Peyer's patch (tissue), 4 donors: ENCODE measurements at regions not wholly inside any gene's neighbourhood (a gene's known extent, or its start where the extent isn't known, plus 50 kb on each side); places are given as distances from the start of the nearest gene placed in this dataset.

Experiments
- CTCF ChIP-seq, 6 experiments: fragments of 450-650 bp in 4 of 6; fragments of 200-600 bp in 2 of 6; sonication (generic) in 1 of 6; IDR thresholded peaks; one replicate each; pipeline ENCODE4 v1.5.1; 2017 to 2019; ENCODE audit warnings: antibody characterized with exemption in 6 of 6, mild to moderate bottlenecking in 3 of 6, moderate library complexity in 1 of 6
- POLR2A ChIP-seq, 2 donors: fragments of 450-650 bp; IDR thresholded peaks; one replicate each; pipeline ENCODE4 v1.5.1; 2017; ENCODE audit warnings: antibody characterized with exemption in 2 of 2, mild to moderate bottlenecking in 2 of 2, moderate library complexity in 2 of 2

- TF ChIP-seq CTCF (IDR thresholded peaks at IDR 0.05) = no peak
- no peak for TF ChIP-seq POLR2A (IDR thresholded peaks at IDR 0.05)
Observed at GRCh38 chr6:92715991-92716390, 703.4 kb downstream of the EPHA7 start.
